ENCODE measurements at regions not wholly inside any gene's neighbourhood (a gene's known extent, or its start where the extent isn't known, plus 50 kb on each side); places are given as distances from the start of the nearest gene placed in this dataset.

DNA sequence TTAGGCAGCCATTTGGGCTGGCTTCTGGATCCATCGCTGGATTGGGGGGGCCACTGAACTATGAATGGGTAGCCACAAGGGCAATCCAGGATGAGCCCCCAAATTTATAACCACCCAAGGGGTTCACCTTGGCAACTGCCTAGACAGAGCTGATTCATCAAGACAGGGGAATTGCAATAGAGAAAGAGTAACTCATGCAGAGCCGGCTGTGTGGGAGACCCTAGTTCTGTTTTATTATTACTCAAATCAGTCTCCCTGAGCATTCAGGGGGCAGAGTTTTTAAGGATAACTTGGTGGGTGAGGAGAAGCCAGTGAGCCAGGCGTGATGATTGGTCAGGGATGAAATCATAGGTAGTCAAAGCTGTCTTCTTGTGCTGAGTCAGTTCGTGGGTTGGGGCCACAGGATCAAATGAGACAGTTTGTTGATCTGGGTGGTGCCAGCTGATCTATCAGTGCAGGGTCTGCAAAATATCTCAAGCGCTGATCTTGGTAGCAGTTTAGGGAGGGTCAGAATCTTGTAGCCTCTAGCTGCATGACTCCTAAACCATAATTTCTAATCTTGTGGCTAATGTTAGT, 57.9 kb downstream of the DNAJB9 start:
- no peaks in the 10 kb centered on the region for H3K36me3 ChIP-seq (ENCODE audit: control insufficient read depth, insufficient read depth, low read length)
- H3K27me3 ChIP-seq (ENCODE audit: control insufficient read depth, insufficient read depth, low read length) = no peaks in the 10 kb centered on the region
- no peak for DNase-seq (ENCODE audit: low read depth)
- FAIRE-seq = no peak
- TF ChIP-seq, protein P1, sequence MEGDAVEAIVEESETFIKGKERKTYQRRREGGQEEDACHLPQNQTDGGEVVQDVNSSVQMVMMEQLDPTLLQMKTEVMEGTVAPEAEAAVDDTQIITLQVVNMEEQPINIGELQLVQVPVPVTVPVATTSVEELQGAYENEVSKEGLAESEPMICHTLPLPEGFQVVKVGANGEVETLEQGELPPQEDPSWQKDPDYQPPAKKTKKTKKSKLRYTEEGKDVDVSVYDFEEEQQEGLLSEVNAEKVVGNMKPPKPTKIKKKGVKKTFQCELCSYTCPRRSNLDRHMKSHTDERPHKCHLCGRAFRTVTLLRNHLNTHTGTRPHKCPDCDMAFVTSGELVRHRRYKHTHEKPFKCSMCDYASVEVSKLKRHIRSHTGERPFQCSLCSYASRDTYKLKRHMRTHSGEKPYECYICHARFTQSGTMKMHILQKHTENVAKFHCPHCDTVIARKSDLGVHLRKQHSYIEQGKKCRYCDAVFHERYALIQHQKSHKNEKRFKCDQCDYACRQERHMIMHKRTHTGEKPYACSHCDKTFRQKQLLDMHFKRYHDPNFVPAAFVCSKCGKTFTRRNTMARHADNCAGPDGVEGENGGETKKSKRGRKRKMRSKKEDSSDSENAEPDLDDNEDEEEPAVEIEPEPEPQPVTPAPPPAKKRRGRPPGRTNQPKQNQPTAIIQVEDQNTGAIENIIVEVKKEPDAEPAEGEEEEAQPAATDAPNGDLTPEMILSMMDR (IDR thresholded peaks at IDR 0.05; ENCODE audit: insufficient read depth, low read length, severe bottlenecking) = no peak
- no peak overlapping the region for H3K4me3 ChIP-seq (ENCODE audit: low read depth, low read length)

DNA sequence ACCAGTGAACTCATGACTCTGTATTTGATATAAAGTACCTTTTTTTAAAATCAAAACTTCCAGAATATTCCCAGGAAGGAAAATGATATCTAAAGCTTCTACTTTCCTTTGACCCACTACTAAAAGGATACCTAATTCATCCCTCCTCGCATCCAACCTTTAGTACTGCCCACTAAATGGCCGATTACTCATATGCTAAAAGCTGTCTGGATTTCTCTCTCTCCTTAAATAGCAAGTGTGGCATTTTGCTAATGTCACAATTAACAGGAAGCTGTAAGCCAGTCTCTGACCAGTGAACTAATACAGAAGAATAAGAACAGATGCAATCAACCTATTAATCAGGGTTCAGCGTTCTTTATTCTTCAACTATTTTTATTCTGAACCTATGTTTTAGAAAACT, 59.0 kb downstream of the DNAJB9 start:
- no peak for FAIRE-seq
- H3K27me3 ChIP-seq (ENCODE audit: control insufficient read depth, insufficient read depth, low read length) = no peaks in the 10 kb centered on the region
- DNase-seq (ENCODE audit: low read depth) = no peak
- TF ChIP-seq, protein P1 (IDR thresholded peaks at IDR 0.05; ENCODE audit: insufficient read depth, low read length, severe bottlenecking) = no peak
- H3K4me3 ChIP-seq (ENCODE audit: low read depth, low read length) = no peak overlapping the region
- H3K36me3 ChIP-seq (ENCODE audit: control insufficient read depth, insufficient read depth, low read length) = no peaks in the 10 kb centered on the region

DNA sequence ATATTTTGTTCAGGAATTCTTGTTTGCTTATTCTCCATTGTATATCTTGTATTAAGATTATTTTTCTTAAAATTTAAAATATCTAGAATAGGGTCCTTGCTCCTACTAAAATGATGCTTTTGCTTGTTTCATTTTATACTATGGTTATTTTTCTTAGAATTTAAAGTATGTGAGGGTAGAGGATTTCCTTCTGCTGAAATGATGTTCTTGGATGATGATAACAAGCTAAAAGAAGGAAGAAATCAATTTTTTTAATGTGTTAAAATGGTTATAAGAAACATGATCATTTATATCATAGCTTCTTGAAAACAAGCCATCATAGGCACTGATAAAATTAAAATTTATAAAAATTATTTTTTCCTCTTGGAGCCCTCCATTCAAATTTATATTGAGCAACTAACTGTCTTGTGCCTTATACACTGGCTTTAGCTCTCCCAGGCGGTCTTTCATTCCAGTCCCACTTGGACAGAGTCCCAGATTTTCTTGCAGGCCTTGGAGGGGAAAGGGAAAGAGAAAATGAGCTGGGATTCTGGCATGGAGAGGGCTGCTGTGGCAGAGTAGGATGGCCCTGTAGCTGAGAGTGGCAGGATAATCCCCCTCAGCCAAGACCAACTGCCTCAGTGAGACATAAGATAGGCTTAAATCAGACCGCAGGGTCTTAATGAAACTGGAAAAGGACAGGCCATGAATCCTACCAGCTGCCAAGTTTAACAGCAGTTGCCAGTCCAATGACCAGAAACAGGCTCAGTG, 60.2 kb downstream of the DNAJB9 start:
- FAIRE-seq (no peak), DNase-seq (ENCODE audit: low read depth) (no peak)
- Histone ChIP-seq H3K36me3 (ENCODE audit: control insufficient read depth, insufficient read depth, low read length) (no peaks in the 10 kb centered on the region), H3K4me3 (ENCODE audit: low read depth, low read length) (no peak overlapping the region), H3K27me3 (ENCODE audit: control insufficient read depth, insufficient read depth, low read length) (no peaks in the 10 kb centered on the region)
- TF ChIP-seq, protein P1 (IDR thresholded peaks at IDR 0.05; ENCODE audit: insufficient read depth, low read length, severe bottlenecking) = no peak

DNA sequence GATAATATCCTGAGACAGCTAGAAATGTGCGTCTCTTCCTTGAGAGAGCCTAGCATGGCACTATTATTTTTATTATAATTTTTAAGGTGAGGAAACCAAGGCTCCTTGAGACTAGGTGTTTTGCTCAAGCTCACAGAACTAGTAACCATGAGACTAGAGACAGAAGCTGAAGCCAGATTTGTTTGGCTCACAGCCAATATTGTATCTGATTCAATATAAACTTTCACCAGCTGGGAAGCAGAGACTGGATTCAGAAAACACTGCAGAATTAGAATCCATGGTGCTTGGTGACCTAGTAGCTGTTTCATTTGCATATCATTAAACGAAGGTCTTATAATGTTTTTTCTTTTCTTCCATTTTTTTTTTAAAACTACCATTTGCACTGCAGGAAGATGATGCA, 64.4 kb downstream of the DNAJB9 start:
- no peak for DNase-seq (ENCODE audit: low read depth)
- TF ChIP-seq, protein P1 (IDR thresholded peaks at IDR 0.05; ENCODE audit: insufficient read depth, low read length, severe bottlenecking) = no peak
- Histone ChIP-seq H3K4me3 (ENCODE audit: low read depth, low read length) (no peak overlapping the region), H3K36me3 (ENCODE audit: control insufficient read depth, insufficient read depth, low read length) (no peaks in the 10 kb centered on the region), H3K27me3 (ENCODE audit: control insufficient read depth, insufficient read depth, low read length) (no peaks in the 10 kb centered on the region)
- no peak for FAIRE-seq

DNA sequence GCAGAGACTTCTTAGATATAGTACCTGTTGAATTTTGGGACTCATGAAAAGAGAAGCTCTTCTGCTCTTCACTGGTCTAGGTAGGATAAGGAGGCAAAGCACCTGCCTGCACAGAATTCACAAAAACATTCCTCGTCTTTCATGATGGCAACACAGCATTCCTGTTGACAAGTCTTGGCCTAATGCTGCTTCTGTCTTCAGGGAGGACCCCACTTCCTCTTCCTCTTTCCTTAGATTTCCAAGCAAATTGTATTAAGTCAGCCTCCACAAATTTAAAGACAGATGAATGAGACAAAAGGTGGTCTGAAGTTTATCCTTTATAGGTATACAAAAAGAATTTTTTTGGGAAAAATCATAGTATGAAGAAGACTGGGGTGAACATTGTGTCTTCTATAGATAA, 64.9 kb downstream of the DNAJB9 start:
- TF ChIP-seq, protein P1 (IDR thresholded peaks at IDR 0.05; ENCODE audit: insufficient read depth, low read length, severe bottlenecking) = no peak
- FAIRE-seq = no peak
- H3K4me3 ChIP-seq (ENCODE audit: low read depth, low read length) = no peak overlapping the region
- DNase-seq (ENCODE audit: low read depth) = no peak
- no peaks in the 10 kb centered on the region for H3K27me3 ChIP-seq (ENCODE audit: control insufficient read depth, insufficient read depth, low read length)
- no peaks in the 10 kb centered on the region for H3K36me3 ChIP-seq (ENCODE audit: control insufficient read depth, insufficient read depth, low read length)

All from bronchial epithelial cell (primary cell).